H9 (cell line): ENCODE measurements at regions not wholly inside any gene's neighbourhood (a gene's known extent, or its start where the extent isn't known, plus 50 kb on each side); places are given as distances from the start of the nearest gene placed in this dataset.

ENCODE experiments used
- DNase-seq: peaks from one replicate; pipeline ENCODE4 v3.0.0-alpha.2; 2017
- H2AFZ ChIP-seq: one replicate; pipeline ENCODE4 v1.6.1; 2013; ENCODE audit warnings: mild to moderate bottlenecking, low read length, control low read depth, moderate library complexity
- H2AK5ac ChIP-seq: 2 replicates; pipeline ENCODE4 v1.6.1; 2013; ENCODE audit warnings: low read length, control low read depth, mixed read lengths; ENCODE audit not compliant: insufficient read length
- H2BK120ac ChIP-seq: one replicate; pipeline ENCODE4 v1.6.1; 2013; ENCODE audit warnings: low read depth, mild to moderate bottlenecking, low read length, control low read depth, inconsistent platforms; ENCODE audit not compliant: poor library complexity, severe bottlenecking
- H2BK12ac ChIP-seq: 2 replicates; pipeline ENCODE4 v1.6.1; 2013; ENCODE audit warnings: low read length, control low read depth, mixed read lengths, low read depth; ENCODE audit not compliant: insufficient read length
- H2BK15ac ChIP-seq: 2 replicates; pipeline ENCODE4 v1.6.1; 2013; ENCODE audit warnings: low read depth, low read length, control low read depth
- H2BK20ac ChIP-seq: one replicate; pipeline ENCODE4 v1.6.1; 2013; ENCODE audit warnings: low read depth, mild to moderate bottlenecking, low read length, control low read depth, inconsistent platforms; ENCODE audit not compliant: poor library complexity, severe bottlenecking
- H2BK5ac ChIP-seq: 2 replicates; pipeline ENCODE4 v1.6.1; 2013; ENCODE audit warnings: low read length, control low read depth, mixed read lengths; ENCODE audit not compliant: insufficient read length
- H3K14ac ChIP-seq: 2 replicates; pipeline ENCODE4 v1.6.1; 2013; ENCODE audit warnings: low read length, control low read depth; ENCODE audit not compliant: insufficient read depth
- H3K18ac ChIP-seq: 2 replicates; pipeline ENCODE4 v1.6.1; 2013; ENCODE audit warnings: low read depth, mild to moderate bottlenecking, mixed read lengths, low read length, control low read depth; ENCODE audit not compliant: insufficient read length
- H3K23ac ChIP-seq: 2 replicates; pipeline ENCODE4 v1.6.1; 2013; ENCODE audit warnings: low read length, control low read depth, mixed read lengths, low read depth; ENCODE audit not compliant: insufficient read length
- H3K23me2 ChIP-seq: 2 replicates; pipeline ENCODE4 v1.6.1; 2013; ENCODE audit warnings: low read depth, mild to moderate bottlenecking, mixed read lengths, low read length, control low read depth; ENCODE audit not compliant: insufficient read length, poor library complexity, severe bottlenecking
- H3K27ac ChIP-seq: 2 replicates; pipeline ENCODE4 v1.5.1; 2013; ENCODE audit warnings: low read length, control low read depth, mixed read lengths, low read depth; ENCODE audit not compliant: insufficient read length
- H3K27me3 ChIP-seq: 2 replicates; pipeline ENCODE4 v1.6.1; 2013; ENCODE audit warnings: low read length, control low read depth, inconsistent platforms; ENCODE audit not compliant: insufficient read depth
- H3K4ac ChIP-seq: 2 replicates; pipeline ENCODE4 v1.6.1; 2013; ENCODE audit warnings: low read depth, mild to moderate bottlenecking, control low read depth, inconsistent platforms, low read length, moderate library complexity
- H3K4me1 ChIP-seq: 2 replicates; pipeline ENCODE4 v1.6.1; 2013; ENCODE audit warnings: low read length, control low read depth, inconsistent platforms; ENCODE audit not compliant: insufficient read depth
- H3K4me2 ChIP-seq: 2 replicates; pipeline ENCODE4 v1.6.1; 2013; ENCODE audit warnings: low read length, control low read depth, mixed read lengths; ENCODE audit not compliant: insufficient read length, insufficient read depth
- H3K56ac ChIP-seq: 2 replicates; pipeline ENCODE4 v1.6.1; 2013; ENCODE audit warnings: low read depth, mild to moderate bottlenecking, mixed read lengths, low read length, control low read depth; ENCODE audit not compliant: insufficient read length
- H3K79me1 ChIP-seq: 2 replicates; pipeline ENCODE4 v1.6.1; 2013; ENCODE audit warnings: low read depth, mild to moderate bottlenecking, moderate library complexity, low read length, control low read depth, inconsistent platforms; ENCODE audit not compliant: insufficient read depth, poor library complexity, severe bottlenecking
- H3K79me2 ChIP-seq: 2 replicates; pipeline ENCODE4 v1.6.1; 2013; ENCODE audit warnings: low read length, control low read depth, inconsistent platforms; ENCODE audit not compliant: insufficient read depth
- H3K9ac ChIP-seq: 2 replicates; pipeline ENCODE4 v1.6.1; 2013; ENCODE audit warnings: low read length, control low read depth, mixed read lengths; ENCODE audit not compliant: insufficient read length; ENCODE audit errors: extremely low read depth
- H3K9me3 ChIP-seq: one replicate; pipeline ENCODE4 v1.6.1; 2013; ENCODE audit warnings: low read depth, low read length, inconsistent platforms; ENCODE audit not compliant: control insufficient read depth
- H3T11ph ChIP-seq: one replicate; pipeline ENCODE4 v1.6.1; 2013; ENCODE audit warnings: mild to moderate bottlenecking, low read length, control low read depth, inconsistent platforms
- H4K20me1 ChIP-seq: one replicate; pipeline ENCODE4 v1.6.1; 2013; ENCODE audit not compliant: control insufficient read depth, insufficient read length, insufficient read depth
- H4K5ac ChIP-seq: 2 replicates; pipeline ENCODE4 v1.6.1; 2013; ENCODE audit warnings: low read depth, mild to moderate bottlenecking, mixed read lengths, low read length, control low read depth; ENCODE audit not compliant: insufficient read length
- H4K8ac ChIP-seq: replicated peaks from 2 replicates; pipeline ENCODE4 v1.6.1; 2013; ENCODE audit warnings: low read length, control low read depth, mixed read lengths, low read depth; ENCODE audit not compliant: insufficient read length
- H4K91ac ChIP-seq: 2 replicates; pipeline ENCODE4 v1.6.1; 2013; ENCODE audit warnings: low read depth, mild to moderate bottlenecking, moderate library complexity, mixed read lengths, low read length, control low read depth; ENCODE audit not compliant: insufficient read length
- H3K27ac Mint-ChIP-seq, 3 experiments: 2 replicates in 2 of 3; 3 replicates in 1 of 3; pipeline ENCODE4 v1.8.0; 2020 to 2021; ENCODE audit warnings: mixed read lengths in 3 of 3, mild to moderate bottlenecking in 1 of 3, moderate library complexity in 1 of 3
- H3K27me3 Mint-ChIP-seq: 2 replicates; pipeline ENCODE4 v1.8.0; 2021; ENCODE audit warnings: low read depth, mild to moderate bottlenecking, moderate library complexity, mixed read lengths
- H3K36me3 Mint-ChIP-seq, 3 experiments: 2 replicates in 2 of 3; 3 replicates in 1 of 3; pipeline ENCODE4 v1.8.0; 2020 to 2021; ENCODE audit warnings: low read depth in 3 of 3, mixed read lengths in 3 of 3; ENCODE audit not compliant: insufficient read depth in 1 of 3
- H3K4me1 Mint-ChIP-seq, 2 experiments: 2 replicates each; pipeline ENCODE4 v1.8.0; 2020; ENCODE audit warnings: mixed read lengths in 2 of 2
- H3K4me3 Mint-ChIP-seq, 2 experiments: 2 replicates in 1 of 2; 3 replicates in 1 of 2; pipeline ENCODE4 v1.8.0; 2020 to 2021; ENCODE audit warnings: mild to moderate bottlenecking in 2 of 2, mixed read lengths in 2 of 2, moderate library complexity in 1 of 2
- H3K9me3 Mint-ChIP-seq, 2 experiments: 2 replicates in 1 of 2; 3 replicates in 1 of 2; pipeline ENCODE4 v1.8.0; 2020; ENCODE audit warnings: mild to moderate bottlenecking in 2 of 2, mixed read lengths in 2 of 2, moderate library complexity in 1 of 2
- WGBS: extraction: QIAGEN DNeasy Blood & Tissue Kit; methylation state at CpG from one replicate; pipeline ENCODE4 v1.1.7; 2013; ENCODE audit warnings: missing lambda C conversion rate, low lambda C conversion rate, mixed read lengths; ENCODE audit not compliant: insufficient read length; ENCODE audit errors: extremely low coverage; 5-methylcytosine and 5-hydroxymethylcytosine counted together
- TF ChIP-seq, protein P1 (sequence below): fragments of 200-600 bp; sonication (generic); conservative IDR thresholded peaks from 3 replicates; pipeline ENCODE4 v1.8.0; 2021; ENCODE audit warnings: antibody characterized with exemption, mild to moderate bottlenecking

DNA sequence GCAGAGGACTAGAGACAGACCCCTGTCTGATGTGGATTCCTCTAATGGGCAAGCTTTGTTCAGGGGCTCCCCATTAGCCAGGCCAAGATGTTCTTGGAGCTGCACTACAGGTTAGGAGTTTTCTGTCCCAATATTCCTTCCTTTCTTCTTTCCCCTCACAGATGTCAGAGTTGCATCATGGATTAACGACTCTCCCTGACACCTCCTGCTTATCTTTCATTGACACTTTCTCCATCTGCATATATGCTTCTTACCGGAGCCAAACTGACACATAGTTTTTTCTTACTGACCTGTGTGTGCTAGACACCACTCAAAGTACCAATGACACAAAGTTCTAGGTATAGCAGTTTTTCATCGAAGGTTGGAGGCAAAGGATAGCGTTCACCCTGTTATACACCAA is 228.6 kb upstream of the HCCS start:
- DNase-seq: no peak
- Histone ChIP-seq H4K5ac (no peak overlapping the region), H3K79me1 (no peaks in the 10 kb centered on the region), H3K23ac (no peak overlapping the region), H3K79me2 (no peaks in the 10 kb centered on the region), H2BK5ac (no peak overlapping the region), H3K18ac (no peak overlapping the region), H3K56ac (no peak overlapping the region), H2BK12ac (no peak overlapping the region), H2BK20ac (no peak overlapping the region), H3K27me3 (no peaks in the 10 kb centered on the region), H3T11ph (no peak overlapping the region), H4K91ac (no peak overlapping the region), H2AFZ (no peak overlapping the region), H3K23me2 (no peaks in the 10 kb centered on the region), H3K9ac (no peak overlapping the region), H2BK120ac (no peak overlapping the region), H3K9me3 (no peaks in the 10 kb centered on the region), H3K14ac (no peak overlapping the region), H3K4me2 (no peak overlapping the region), H3K4me1 (no peaks in the 10 kb centered on the region), H4K8ac (no peak overlapping the region), H2BK15ac (no peak overlapping the region), H3K4ac (no peak overlapping the region), H3K27ac (no peak overlapping the region), H2AK5ac (no peak overlapping the region), H4K20me1 (no peaks in the 10 kb centered on the region)
- Mint-ChIP-seq H3K9me3 (peaks cover 33 to 46% of the 10 kb centered on the region in 2 experiments), H3K4me3 (no peak overlapping the region), H3K27ac (no peak overlapping the region), H3K36me3 (peaks cover 0 to 1% (median 0%) of the 10 kb centered on the region in 3 experiments; a peak in 1 of 7 replicates), H3K4me1 (no peaks in the 10 kb centered on the region), H3K27me3 (no peaks in the 10 kb centered on the region)
- TF ChIP-seq, protein P1, sequence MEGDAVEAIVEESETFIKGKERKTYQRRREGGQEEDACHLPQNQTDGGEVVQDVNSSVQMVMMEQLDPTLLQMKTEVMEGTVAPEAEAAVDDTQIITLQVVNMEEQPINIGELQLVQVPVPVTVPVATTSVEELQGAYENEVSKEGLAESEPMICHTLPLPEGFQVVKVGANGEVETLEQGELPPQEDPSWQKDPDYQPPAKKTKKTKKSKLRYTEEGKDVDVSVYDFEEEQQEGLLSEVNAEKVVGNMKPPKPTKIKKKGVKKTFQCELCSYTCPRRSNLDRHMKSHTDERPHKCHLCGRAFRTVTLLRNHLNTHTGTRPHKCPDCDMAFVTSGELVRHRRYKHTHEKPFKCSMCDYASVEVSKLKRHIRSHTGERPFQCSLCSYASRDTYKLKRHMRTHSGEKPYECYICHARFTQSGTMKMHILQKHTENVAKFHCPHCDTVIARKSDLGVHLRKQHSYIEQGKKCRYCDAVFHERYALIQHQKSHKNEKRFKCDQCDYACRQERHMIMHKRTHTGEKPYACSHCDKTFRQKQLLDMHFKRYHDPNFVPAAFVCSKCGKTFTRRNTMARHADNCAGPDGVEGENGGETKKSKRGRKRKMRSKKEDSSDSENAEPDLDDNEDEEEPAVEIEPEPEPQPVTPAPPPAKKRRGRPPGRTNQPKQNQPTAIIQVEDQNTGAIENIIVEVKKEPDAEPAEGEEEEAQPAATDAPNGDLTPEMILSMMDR: no peak
- WGBS: no CpG with 5 or more reads among the region's 4 CpGs
